MM.1S (cell line): ENCODE measurements at regions not wholly inside any gene's neighbourhood (a gene's known extent, or its start where the extent isn't known, plus 50 kb on each side); places are given as distances from the start of the nearest gene placed in this dataset.

Experiments
- DNase-seq: peaks from one replicate; pipeline ENCODE4 v3.0.0-alpha.2; 2015
- H2AFZ ChIP-seq: fragments of 300-600 bp; sonication (generic); 2 replicates; pipeline ENCODE4 v1.6.0; 2016; ENCODE audit warnings: antibody characterized with exemption, low read length
- H3F3A ChIP-seq: fragments of 300-600 bp; sonication (generic); 2 replicates; pipeline ENCODE4 v1.6.1; 2016; ENCODE audit warnings: mild to moderate bottlenecking, antibody characterized with exemption, low read length, moderate library complexity, mixed read lengths; ENCODE audit not compliant: insufficient read depth
- H3K27ac ChIP-seq: fragments of 300-600 bp; sonication (generic); 2 replicates; pipeline ENCODE4 v1.5.1; 2016; ENCODE audit warnings: mild to moderate bottlenecking, low read length
- H3K27me3 ChIP-seq: fragments of 300-600 bp; sonication (generic); replicated peaks from 2 replicates; pipeline ENCODE4 v1.6.0; 2016; ENCODE audit warnings: low read length; ENCODE audit not compliant: insufficient read depth
- H3K36me3 ChIP-seq: fragments of 300-600 bp; sonication (generic); replicated peaks from 2 replicates; pipeline ENCODE4 v1.6.1; 2016; ENCODE audit warnings: mild to moderate bottlenecking, low read length, mixed read lengths; ENCODE audit not compliant: insufficient read depth
- H3K4me1 ChIP-seq: fragments of 300-600 bp; sonication (generic); 2 replicates; pipeline ENCODE4 v1.6.1; 2016; ENCODE audit warnings: low read length, mixed read lengths
- H3K4me2 ChIP-seq: fragments of 300-600 bp; sonication (generic); 2 replicates; pipeline ENCODE4 v1.6.0; 2016; ENCODE audit warnings: low read depth, low read length
- H3K4me3 ChIP-seq: fragments of 300-600 bp; sonication (generic); 2 replicates; pipeline ENCODE4 v1.5.1; 2016; ENCODE audit warnings: low read length, mixed read lengths
- H3K79me2 ChIP-seq: fragments of 300-600 bp; sonication (generic); 2 replicates; pipeline ENCODE4 v1.6.1; 2016; ENCODE audit warnings: mixed run types, low read length, mixed read lengths
- H3K9ac ChIP-seq: fragments of 300-600 bp; sonication (generic); 2 replicates; pipeline ENCODE4 v1.6.1; 2016; ENCODE audit warnings: low read length, mixed read lengths
- H3K9me2 ChIP-seq: fragments of 300-600 bp; sonication (generic); replicated peaks from 2 replicates; pipeline ENCODE4 v1.6.1; 2016; ENCODE audit warnings: mild to moderate bottlenecking, low read length, mixed read lengths; ENCODE audit not compliant: insufficient read depth
- H3K9me3 ChIP-seq: fragments of 300-600 bp; sonication (generic); replicated peaks from 2 replicates; pipeline ENCODE4 v1.6.1; 2016; ENCODE audit warnings: mild to moderate bottlenecking, low read length, mixed read lengths; ENCODE audit not compliant: insufficient read depth
- H4K20me1 ChIP-seq: fragments of 300-600 bp; sonication (generic); 2 replicates; pipeline ENCODE4 v1.6.1; 2016; ENCODE audit warnings: mild to moderate bottlenecking, low read length, moderate library complexity, mixed read lengths; ENCODE audit not compliant: insufficient read depth
- EZH2 ChIP-seq: fragments of 300-600 bp; sonication (generic); optimal IDR thresholded peaks from 2 replicates; pipeline ENCODE3; 2017; ENCODE audit warnings: low read depth, mild to moderate bottlenecking, antibody characterized with exemption, low read length, mixed read lengths
- EZH2phosphoT487 ChIP-seq: fragments of 300-600 bp; sonication (generic); IDR thresholded peaks from 2 replicates; pipeline ENCODE4 v1.6.1; 2018; ENCODE audit warnings: antibody characterized with exemption, low read length
- TF ChIP-seq, protein P1 (sequence below): fragments of 300-600 bp; sonication (generic); IDR thresholded peaks from 2 replicates; pipeline ENCODE4 v1.5.1; 2016; ENCODE audit warnings: antibody characterized with exemption, low read length, mixed read lengths

DNA sequence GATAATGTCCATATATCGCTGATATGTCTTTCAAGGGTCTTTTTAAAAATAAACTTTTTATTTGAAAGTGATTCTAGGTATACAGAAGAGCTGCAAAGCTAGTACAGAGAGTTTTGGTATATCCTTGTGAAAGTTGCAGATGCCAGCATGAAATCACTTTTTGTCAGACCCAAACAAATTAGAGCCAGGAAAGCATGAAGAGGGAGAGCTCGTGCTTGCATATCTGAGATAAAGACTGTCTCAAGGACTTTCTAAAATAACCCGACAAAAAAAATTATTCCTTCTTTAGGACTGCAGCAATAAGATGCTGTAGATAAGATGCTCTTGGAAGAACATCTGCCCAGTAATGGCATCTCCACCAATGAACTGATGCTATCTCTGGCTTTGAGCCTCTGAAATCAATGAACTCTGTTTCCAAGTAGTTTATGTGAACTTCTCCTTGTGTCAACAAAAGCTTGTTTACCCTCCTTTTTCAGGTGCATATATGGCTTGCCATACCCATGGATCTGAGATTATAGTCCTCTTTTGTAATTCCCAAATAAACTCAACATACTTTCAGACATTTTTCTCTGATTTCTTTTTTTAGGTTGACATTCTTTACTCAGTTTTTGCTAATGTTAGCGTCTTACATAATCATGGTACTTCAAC lies 774.6 kb upstream of the FAM98A start:
- Histone ChIP-seq H3K9me2 (no peaks in the 10 kb centered on the region), H3K9ac (no peak overlapping the region), H3K79me2 (no peaks in the 10 kb centered on the region), H3F3A (no peaks in the 10 kb centered on the region), H3K4me2 (no peak overlapping the region), H3K9me3 (no peaks in the 10 kb centered on the region), H4K20me1 (no peaks in the 10 kb centered on the region), H2AFZ (no peak overlapping the region), H3K36me3 (no peaks in the 10 kb centered on the region), H3K27ac (no peak overlapping the region), H3K4me1 (no peaks in the 10 kb centered on the region), H3K27me3 (no peaks in the 10 kb centered on the region), H3K4me3 (no peak overlapping the region)
- no peak for TF ChIP-seq EZH2
- TF ChIP-seq, protein P1, sequence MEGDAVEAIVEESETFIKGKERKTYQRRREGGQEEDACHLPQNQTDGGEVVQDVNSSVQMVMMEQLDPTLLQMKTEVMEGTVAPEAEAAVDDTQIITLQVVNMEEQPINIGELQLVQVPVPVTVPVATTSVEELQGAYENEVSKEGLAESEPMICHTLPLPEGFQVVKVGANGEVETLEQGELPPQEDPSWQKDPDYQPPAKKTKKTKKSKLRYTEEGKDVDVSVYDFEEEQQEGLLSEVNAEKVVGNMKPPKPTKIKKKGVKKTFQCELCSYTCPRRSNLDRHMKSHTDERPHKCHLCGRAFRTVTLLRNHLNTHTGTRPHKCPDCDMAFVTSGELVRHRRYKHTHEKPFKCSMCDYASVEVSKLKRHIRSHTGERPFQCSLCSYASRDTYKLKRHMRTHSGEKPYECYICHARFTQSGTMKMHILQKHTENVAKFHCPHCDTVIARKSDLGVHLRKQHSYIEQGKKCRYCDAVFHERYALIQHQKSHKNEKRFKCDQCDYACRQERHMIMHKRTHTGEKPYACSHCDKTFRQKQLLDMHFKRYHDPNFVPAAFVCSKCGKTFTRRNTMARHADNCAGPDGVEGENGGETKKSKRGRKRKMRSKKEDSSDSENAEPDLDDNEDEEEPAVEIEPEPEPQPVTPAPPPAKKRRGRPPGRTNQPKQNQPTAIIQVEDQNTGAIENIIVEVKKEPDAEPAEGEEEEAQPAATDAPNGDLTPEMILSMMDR = no peak
- TF ChIP-seq EZH2phosphoT487 = no peak
- DNase-seq = no peak

DNA sequence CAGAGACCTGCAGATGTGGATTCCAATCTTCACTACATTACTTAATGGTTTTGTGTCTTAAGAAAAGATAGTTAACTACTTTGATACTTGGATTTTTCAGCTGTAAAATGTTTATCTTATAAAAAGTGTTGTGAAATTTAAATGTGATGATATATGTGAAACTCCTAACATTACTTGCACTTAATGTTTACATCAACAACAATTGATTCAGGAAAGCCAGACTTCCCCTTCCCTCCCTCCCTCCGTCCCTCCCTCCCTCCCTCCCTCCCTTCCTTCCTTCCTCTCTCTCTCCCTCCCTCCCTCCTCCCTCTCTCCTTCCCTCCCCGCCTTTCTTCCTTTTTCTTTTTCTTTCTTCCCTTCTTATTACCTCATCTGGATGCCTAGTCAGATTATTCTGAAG lies 773.9 kb upstream of the FAM98A start:
- no peaks in the 10 kb centered on the region for H3K36me3 ChIP-seq
- H3K9ac ChIP-seq = no peak overlapping the region
- H3K4me2 ChIP-seq = no peak overlapping the region
- TF ChIP-seq, protein P1 = no peak
- TF ChIP-seq EZH2 = no peak
- no peak for TF ChIP-seq EZH2phosphoT487
- no peaks in the 10 kb centered on the region for H3K79me2 ChIP-seq
- H3K4me1 ChIP-seq = no peaks in the 10 kb centered on the region
- H2AFZ ChIP-seq = no peak overlapping the region
- no peaks in the 10 kb centered on the region for H3F3A ChIP-seq
- no peak for DNase-seq
- no peaks in the 10 kb centered on the region for H3K9me2 ChIP-seq
- no peaks in the 10 kb centered on the region for H3K9me3 ChIP-seq
- no peak overlapping the region for H3K4me3 ChIP-seq
- H3K27me3 ChIP-seq = no peaks in the 10 kb centered on the region
- no peak overlapping the region for H3K27ac ChIP-seq
- H4K20me1 ChIP-seq = no peaks in the 10 kb centered on the region

DNA sequence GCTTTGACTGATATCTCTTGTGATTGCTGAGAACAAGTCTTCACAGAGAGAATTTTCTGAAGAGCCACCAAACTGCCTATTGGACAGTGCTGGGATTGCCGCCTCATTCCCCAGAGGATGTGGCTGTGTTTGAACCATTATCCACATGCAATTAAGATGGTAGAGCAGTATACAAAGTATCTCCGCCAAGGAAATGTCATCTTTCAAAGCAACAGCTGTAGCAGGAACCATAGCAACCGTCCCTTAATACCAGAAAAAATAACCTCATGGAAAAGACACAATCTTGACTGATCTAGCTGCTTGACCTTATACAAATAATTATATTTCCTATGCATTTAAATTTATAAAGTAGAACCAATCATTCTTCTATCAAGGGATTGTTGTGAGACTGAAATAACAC lies 772.6 kb upstream of the FAM98A start:
- no peaks in the 10 kb centered on the region for H3K4me1 ChIP-seq
- no peak overlapping the region for H3K4me2 ChIP-seq
- H4K20me1 ChIP-seq = no peaks in the 10 kb centered on the region
- no peak for DNase-seq
- no peak for TF ChIP-seq EZH2phosphoT487
- TF ChIP-seq EZH2 = no peak
- TF ChIP-seq, protein P1 = no peak
- no peaks in the 10 kb centered on the region for H3K9me3 ChIP-seq
- H3K36me3 ChIP-seq = no peaks in the 10 kb centered on the region
- no peaks in the 10 kb centered on the region for H3K9me2 ChIP-seq
- H3K4me3 ChIP-seq = no peak overlapping the region
- H3F3A ChIP-seq = no peaks in the 10 kb centered on the region
- H3K27me3 ChIP-seq = no peaks in the 10 kb centered on the region
- H3K79me2 ChIP-seq = no peaks in the 10 kb centered on the region
- no peak overlapping the region for H2AFZ ChIP-seq
- no peak overlapping the region for H3K27ac ChIP-seq
- no peak overlapping the region for H3K9ac ChIP-seq
